ENCODE measurements at regions not wholly inside any gene's neighbourhood (a gene's known extent, or its start where the extent isn't known, plus 50 kb on each side); places are given as distances from the start of the nearest gene placed in this dataset.
A peak's percentile ranks its signal among the peaks of the same experiment; 100 is the strongest.

GRCh38 chr5:43997647-43998272, 391.5 kb downstream of the FGF10 start (continued):
- TF ChIP-seq MTERF4 (CRISPR knock-in tag; IDR thresholded peaks at IDR 0.05) (no peak), HNRNPUL1 (IDR thresholded peaks at IDR 0.05; ENCODE audit: low read depth, low read length) (0 out of 2 replicates have a peak, but pooled peaks have one; percentile 21), MLLT10 (CRISPR knock-in tag; IDR thresholded peaks at IDR 0.05) (no peak), SMAD3 (CRISPR knock-in tag; IDR thresholded peaks at IDR 0.05) (peak; percentile 98), ZNF431 (CRISPR knock-in tag; IDR thresholded peaks at IDR 0.05; ENCODE audit: borderline replicate concordance, low read depth) (peak; percentile 62; the same call in 1 of the 2 replicates), KDM4B (CRISPR knock-in tag; IDR thresholded peaks at IDR 0.05) (no peak; the same call in 1 of the 2 replicates), KAT7 (CRISPR knock-in tag; IDR thresholded peaks at IDR 0.05; ENCODE audit: borderline replicate concordance) (0 out of 2 replicates have a peak, but pooled peaks have one; percentile 84), ZNF550 (CRISPR knock-in tag; IDR thresholded peaks at IDR 0.05; ENCODE audit: borderline replicate concordance) (no peak), SETDB1 (CRISPR knock-in tag; IDR thresholded peaks at IDR 0.05; ENCODE audit: borderline replicate concordance) (no peak), SIX4 (CRISPR knock-in tag; IDR thresholded peaks at IDR 0.05) (peak; percentile 64; the same call in 1 of the 2 replicates), ZNF546 (CRISPR knock-in tag; conservative IDR thresholded peaks at IDR 0.05) (no peak), ZNF740 (CRISPR knock-in tag; IDR thresholded peaks at IDR 0.05) (no peak), ZNF614 (CRISPR knock-in tag; IDR thresholded peaks at IDR 0.05; ENCODE audit: borderline replicate concordance) (peak; percentile 96), NR2F6 (IDR thresholded peaks at IDR 0.05) (peak; percentile 90), NR2F6 (CRISPR knock-in tag; IDR thresholded peaks at IDR 0.05) (peak; percentile 89), SKI (IDR thresholded peaks at IDR 0.05; ENCODE audit: partially characterized antibody) (peak; percentile 75), ZNF784 (CRISPR knock-in tag; IDR thresholded peaks at IDR 0.05; ENCODE audit: borderline replicate concordance) (no peak), ZFP37 (CRISPR knock-in tag; IDR thresholded peaks at IDR 0.05; ENCODE audit: borderline replicate concordance) (no peak), MED8 (CRISPR knock-in tag; IDR thresholded peaks at IDR 0.05; ENCODE audit: insufficient replicate concordance) (peak; percentile 80), ZNF430 (CRISPR knock-in tag; IDR thresholded peaks at IDR 0.05) (no peak), ZSCAN30 (CRISPR knock-in tag; IDR thresholded peaks at IDR 0.05) (no peak), ZNF772 (CRISPR knock-in tag; IDR thresholded peaks at IDR 0.05) (no peak; the same call in 1 of the 2 replicates), ZNF496 (CRISPR knock-in tag; IDR thresholded peaks at IDR 0.05; ENCODE audit: insufficient replicate concordance) (no peak), CCDC6 (CRISPR knock-in tag; IDR thresholded peaks at IDR 0.05) (0 out of 2 replicates have a peak, but pooled peaks have one; percentile 40), FOXA3 (CRISPR knock-in tag; IDR thresholded peaks at IDR 0.05) (peak; percentile 99), RXRB (CRISPR knock-in tag; IDR thresholded peaks at IDR 0.05; ENCODE audit: borderline replicate concordance) (peak; percentile 95), NFIC (IDR thresholded peaks at IDR 0.05; ENCODE audit: low read length) (peak; percentile 93), SYNCRIP (IDR thresholded peaks at IDR 0.05; ENCODE audit: insufficient read depth, low read depth, low read length) (no peak), ZNF414 (CRISPR knock-in tag; IDR thresholded peaks at IDR 0.05) (peak; percentile 74; the same call in 1 of the 2 replicates)

All from HepG2 (cell line).